ENCODE measurements at regions not wholly inside any gene's neighbourhood (a gene's known extent, or its start where the extent isn't known, plus 50 kb on each side); places are given as distances from the start of the nearest gene placed in this dataset.
"Not testable (repeated sequence)": the region's sequence is repeated elsewhere in the genome, so short reads cannot be mapped to it uniquely, and the experiment has no call there.

DNA sequence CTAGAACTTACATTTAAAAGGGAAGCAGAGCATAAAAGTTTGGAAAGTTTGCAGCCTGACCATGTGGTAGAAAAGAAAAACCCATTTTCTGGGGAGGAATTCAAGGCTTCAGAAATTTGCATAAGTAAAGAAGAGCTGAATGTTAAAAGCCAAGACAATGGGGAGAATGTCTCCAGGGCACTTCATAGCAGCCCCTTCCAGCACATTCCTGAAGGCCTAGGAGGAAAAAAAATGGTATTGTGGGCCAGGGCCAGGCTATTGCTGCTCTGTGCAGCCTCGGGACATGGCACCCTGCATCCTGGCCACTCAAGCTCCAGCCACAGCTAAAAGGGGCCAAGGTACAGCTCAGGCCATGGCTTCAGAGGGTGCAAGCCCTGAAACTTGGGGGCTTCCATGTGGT is 474.2 kb upstream of the MDGA2 start:
- not testable (repeated sequence) for FAIRE-seq

GRCh38 chr14:48140804-48141203 is 465.4 kb upstream of the MDGA2 start:
- no peak for FAIRE-seq

DNA sequence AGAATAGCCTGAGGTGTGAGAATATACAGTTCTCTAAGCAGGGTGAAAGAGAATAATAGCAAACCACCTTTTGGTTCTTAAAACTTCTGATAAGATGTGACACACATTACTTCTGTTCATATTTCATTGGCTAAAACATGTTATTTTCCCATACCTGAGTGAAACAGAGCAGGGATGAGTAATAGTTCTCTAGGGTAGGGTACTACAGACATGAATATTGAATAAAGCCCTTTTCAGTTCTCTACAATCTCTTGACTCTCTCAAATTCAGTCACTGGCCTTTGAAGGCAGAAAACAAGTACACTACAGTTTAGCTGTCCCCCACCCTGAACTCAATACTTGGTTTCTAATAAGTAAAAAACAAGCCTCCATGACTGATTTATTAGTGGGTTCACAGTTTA is 454.1 kb upstream of the MDGA2 start:
- no peak for FAIRE-seq

GRCh38 chr14:48127674-48128073 is 452.3 kb upstream of the MDGA2 start:
- no peak for FAIRE-seq

GRCh38 chr14:48125654-48126053 is 450.2 kb upstream of the MDGA2 start:
- FAIRE-seq = no peak

DNA sequence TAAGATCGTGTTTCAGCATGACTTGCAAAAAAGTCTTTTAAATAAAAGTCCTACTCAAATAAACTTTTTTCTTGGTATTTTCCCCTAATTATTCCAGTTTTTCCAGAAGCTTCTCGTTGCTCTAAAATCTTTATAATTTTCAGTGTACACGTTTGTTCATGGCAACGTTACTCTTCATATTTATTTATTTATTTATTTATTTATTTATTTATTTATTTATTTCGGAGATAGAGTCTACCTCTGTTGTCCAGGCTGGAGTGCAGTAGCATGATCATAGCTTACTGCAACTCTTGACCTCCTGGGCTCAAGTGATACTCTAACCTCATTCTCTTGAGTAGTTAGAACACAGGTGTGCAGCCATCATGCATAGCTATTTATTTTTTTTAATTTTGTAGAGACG is 438.3 kb upstream of the MDGA2 start:
- FAIRE-seq = no peak

DNA sequence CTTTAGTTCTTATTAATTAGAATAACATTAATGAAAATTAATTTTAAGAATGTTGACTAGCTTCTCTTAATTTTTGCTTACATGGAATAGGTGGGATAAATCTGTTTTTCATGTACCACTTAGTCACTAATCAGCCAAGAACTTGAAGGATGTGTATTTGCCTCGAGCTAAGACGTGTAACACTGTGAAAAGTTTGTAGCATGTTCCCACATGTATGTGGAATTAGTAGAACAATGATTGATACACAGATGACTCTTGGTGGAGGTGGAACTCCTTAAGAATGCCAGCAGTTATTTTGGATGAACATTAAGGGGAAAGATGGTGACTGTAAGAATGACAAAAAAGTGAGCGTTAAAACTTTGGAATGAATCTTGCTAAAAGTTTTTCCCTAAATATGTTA is 435.7 kb upstream of the MDGA2 start:
- no peak for FAIRE-seq

GRCh38 chr14:48107646-48108045 is 432.2 kb upstream of the MDGA2 start:
- no peak for FAIRE-seq

DNA sequence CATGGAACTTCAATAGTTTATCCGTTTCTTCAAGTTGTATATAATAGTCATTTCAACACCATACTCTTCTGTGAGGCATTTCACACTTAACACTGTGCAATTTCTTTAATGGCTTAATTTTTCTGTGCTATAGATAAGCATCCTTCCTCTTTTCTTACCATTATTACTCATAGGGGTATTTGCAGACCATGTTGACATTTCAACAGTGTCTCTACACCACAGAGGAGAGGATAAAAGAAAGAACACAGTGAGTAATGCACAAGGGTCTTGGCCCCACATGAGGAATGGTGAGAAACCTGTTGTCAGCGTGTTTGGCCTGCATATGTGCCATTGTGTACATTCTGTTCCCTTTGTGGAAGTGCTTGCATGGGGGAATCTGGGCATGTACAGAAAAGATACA is 421.5 kb upstream of the MDGA2 start:
- FAIRE-seq = no peak

DNA sequence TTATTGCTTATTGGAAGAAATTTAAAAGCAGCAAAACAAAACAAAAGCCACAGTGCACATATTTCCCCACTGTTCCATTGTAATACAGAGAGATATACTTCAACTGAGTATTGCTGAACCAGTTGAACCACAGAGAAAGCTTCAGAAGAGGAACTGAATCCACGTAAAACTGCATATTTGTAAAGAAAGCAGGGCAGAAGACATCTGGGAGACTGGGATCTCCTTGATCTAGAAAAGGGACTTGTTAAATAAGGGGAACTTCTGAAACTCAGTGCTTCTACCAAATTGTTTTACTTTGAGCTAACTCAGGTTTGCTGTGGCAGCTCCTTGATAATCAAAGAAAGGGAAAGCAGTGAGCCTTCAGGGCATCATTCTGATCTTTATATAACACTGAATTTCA is 411.1 kb upstream of the MDGA2 start:
- no peak for FAIRE-seq

DNA sequence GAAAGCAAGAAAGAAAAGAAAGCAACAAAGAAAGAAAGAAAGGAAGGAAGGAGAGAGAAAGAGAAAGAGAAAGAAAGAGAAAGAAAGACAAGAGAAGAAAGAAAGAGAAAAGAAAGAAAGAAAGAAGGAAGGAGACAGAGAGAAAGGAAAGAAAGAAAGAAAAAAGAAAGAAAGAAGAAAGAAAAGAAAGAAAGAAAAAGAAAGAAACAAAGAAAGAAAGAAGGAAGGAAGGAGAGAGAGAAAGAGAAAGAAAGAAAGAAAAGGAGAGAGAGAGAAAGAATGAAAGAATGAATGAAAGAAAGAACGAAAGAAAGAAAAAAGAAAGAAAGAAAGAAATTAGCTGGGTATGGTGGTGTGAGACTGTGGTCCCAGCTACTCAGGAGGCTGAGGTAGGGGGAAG is 400.1 kb upstream of the MDGA2 start:
- FAIRE-seq = no peak

GRCh38 chr14:48052973-48053372 is 377.6 kb upstream of the MDGA2 start:
- no peak for FAIRE-seq

DNA sequence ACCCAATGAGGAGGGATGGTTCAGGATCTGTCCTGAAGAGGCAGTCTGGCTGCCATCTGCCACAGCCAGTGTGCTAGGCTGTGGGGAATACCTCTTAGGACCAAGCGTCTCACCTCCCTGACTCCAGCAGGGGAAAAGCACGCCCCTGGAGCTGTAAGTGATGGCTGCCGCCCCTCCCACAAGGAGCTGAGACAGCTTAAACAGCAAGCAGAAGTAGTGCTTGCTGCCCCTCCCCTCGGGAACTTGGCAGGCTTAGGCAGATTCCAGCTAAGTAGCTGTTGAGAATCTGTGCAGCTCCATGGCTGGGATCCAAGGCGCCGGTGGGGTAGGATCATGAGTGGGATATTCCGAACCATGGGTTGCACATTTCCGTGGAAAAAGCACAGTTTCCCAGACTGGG is 360.4 kb upstream of the MDGA2 start:
- no peak for FAIRE-seq

DNA sequence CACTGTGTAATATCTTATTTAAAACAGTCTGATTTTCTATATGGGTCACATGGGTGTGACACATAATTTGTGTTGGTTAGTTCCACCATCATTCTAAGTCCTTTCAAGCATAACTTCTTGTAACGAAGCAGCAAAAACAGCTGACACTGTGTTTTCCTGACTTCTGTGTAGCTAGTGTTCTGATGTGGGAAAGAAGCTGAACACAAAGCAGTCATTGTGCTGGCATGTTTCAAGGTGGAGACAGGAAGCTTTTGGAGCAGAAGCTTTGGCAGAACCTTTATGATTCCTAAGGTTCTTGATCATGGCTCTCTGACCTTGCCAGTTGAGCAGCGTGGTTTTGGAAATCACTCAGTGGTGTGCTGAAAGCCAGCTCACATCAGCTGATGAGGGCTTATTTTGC is 351.7 kb upstream of the MDGA2 start:
- no peak for FAIRE-seq

DNA sequence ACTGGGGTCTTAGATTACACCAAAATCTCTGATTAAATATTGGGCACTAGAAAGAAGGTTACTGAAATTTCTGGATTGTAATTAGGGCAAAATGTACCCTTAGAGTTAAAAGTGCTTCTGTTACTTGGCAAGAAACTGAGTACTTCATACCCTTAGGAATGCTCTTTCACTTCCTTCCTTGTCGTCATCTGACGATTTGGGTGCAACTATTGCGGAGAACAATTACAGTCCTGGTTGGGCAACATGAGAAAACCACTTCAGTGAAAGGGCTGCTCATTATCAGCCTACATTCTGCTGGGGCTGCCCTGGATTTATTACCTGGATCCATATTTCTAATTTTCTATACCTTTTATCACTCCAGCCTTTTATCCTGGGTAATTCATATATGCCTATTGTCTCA is 348.5 kb upstream of the MDGA2 start:
- FAIRE-seq = no peak

DNA sequence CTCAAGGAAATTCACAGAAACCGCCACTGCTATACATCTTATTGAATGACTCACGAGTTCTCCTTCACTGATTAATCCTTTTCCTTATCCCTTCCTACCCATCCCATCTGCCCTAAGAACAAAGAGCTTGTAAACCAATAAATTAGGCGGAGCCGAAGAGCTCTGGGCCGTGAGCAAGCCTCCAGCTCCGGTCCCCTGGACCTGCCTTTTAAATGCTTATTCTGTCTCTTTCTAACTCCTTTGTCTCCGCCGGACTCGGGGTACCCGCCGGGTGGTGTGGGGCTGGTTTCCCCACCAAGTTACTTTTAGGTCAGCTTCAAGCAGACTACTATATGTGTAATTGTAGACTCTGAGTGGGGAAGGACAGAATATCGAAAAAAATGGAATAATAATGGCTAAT is 336.1 kb upstream of the MDGA2 start:
- not testable (repeated sequence) for FAIRE-seq

DNA sequence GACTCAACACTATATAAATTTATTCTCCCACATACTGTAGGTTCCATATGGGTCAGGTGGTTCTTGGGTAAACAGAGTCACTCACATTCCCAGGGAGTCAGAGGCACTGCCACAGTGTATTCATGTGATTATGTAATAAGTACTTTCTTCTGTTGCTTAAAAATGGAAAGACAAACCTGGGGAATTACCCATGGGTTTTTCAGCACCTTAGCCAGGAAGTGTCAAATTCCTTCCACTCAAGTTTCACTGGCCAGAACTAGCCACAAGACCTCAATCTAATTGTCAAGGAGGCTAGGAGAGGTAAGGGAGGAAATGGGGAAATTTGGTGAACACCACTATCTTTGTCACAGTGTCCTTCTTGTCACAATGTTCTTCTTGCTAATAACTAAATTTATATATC is 333.2 kb upstream of the MDGA2 start:
- no peak for FAIRE-seq

DNA sequence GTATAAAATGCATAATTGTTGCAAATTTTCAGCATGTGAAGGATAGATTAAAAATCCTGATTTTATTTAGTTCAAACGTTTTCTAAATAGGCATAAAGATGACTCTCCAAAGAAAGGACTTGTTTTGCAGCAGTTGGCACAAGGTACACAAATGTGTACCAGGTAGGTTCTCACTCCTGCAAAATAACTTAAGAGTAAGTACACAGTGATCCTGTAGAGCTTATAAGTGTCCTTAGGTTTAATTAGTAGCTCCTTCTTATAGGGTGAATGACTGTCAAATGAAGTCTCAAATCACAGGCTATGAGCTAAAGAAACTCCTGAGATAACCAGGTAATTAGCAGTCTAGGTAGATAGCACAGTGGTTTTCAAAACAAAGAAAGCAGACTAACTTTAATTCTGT is 330.6 kb upstream of the MDGA2 start:
- FAIRE-seq = no peak

DNA sequence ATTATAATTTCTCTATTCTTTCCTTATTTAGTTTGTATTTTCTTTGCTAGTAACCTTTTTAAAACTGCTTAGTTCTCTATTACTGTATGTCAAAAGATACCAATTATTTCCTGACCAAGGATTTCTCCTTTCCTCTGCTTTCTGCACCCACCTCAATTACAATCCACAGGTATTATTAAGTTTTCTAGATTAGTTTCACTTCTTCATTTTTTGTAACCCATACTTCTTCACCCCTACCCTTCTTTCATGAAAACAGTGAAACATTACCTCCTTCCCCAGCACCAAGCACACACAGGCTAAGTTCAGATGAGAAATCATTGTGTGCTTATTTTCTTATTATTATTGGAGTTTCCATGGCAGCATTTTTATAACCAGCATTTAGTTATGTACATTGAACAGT is 318.5 kb upstream of the MDGA2 start:
- no peak for FAIRE-seq

- FAIRE-seq = no peak
Measured at GRCh38 chr14:47988175-47988574, 312.8 kb upstream of the MDGA2 start.

- FAIRE-seq = no peak
Measured at GRCh38 chr14:47978871-47979270, 303.5 kb upstream of the MDGA2 start.

GRCh38 chr14:47976139-47976538 is 300.7 kb upstream of the MDGA2 start:
- FAIRE-seq = no peak

DNA sequence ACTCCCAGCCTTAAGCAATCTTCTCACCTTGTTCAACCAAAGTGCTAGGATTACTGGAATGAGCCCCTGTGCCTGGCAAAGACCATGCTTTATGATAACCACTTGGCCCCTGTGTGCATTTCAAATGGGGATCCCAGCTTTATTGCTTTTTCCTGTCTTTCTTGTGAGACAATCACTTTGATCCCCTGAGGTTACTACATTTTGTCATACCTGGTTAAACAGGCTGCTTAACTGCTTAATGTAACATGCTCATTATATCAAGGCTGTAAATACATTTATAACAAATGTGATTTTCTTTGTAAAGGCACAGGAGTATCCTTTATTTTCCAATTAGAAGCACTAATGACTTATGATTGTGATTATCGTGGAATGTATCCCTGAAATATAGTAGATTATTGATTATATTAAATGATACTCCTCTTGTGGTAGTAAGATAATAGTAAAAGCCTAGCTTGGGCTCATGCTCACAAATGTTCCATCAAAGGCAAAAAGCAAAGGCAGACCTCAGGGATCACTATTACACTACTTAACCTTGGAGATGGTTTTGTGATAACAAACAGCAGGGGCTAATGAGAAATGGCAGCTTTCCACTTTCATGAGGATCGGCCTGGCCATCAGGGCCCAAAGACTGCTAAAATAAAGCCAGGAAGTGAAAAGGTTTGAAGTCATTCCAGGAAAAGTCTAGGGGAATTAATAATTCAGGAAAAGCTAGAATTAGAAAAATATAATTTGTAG is 290.8 kb upstream of the MDGA2 start:
- FAIRE-seq = no peak

DNA sequence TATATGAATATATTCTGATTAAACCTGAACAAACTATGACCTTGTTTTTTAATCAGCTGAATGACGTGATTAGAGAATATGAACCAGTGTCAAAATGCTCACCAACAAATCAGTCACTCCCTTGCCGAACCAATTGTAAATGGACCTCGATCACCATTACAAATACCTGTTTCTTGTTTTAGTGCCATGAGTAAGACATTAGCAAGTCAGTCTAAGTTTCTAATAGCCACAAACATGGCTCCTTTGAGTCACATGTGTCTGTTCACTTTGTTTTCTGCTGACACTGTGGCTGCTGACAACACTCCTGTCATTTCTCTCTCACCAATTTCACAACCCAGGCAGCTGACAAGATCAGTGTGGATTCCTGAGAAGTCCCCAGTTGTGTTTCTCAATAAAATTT is 286.2 kb upstream of the MDGA2 start:
- FAIRE-seq = no peak

- no peak for FAIRE-seq
Measured at GRCh38 chr14:47959740-47960139, 284.3 kb upstream of the MDGA2 start.

- no peak for FAIRE-seq
Measured at GRCh38 chr14:47949006-47949405, 273.6 kb upstream of the MDGA2 start.
